ENCODE measurements at regions not wholly inside any gene's neighbourhood (a gene's known extent, or its start where the extent isn't known, plus 50 kb on each side); places are given as distances from the start of the nearest gene placed in this dataset.

GRCh38 chr4:100082852-100083251 is 107.4 kb downstream of the DDIT4L start:
- no peak for TF ChIP-seq ZFX (IDR thresholded peaks at IDR 0.05)
- TF ChIP-seq CTCF (conservative IDR thresholded peaks at IDR 0.05), result no peak

All from C4-2B (cell line).